Testis (tissue), 2 donors: ENCODE measurements at regions not wholly inside any gene's neighbourhood (a gene's known extent, or its start where the extent isn't known, plus 50 kb on each side); places are given as distances from the start of the nearest gene placed in this dataset.

Source experiments
- DNase-seq: peaks from one replicate; pipeline ENCODE4 v3.0.0-alpha.2; 2019
- H3K27ac ChIP-seq, 2 donors: fragments of 200-600 bp; sonication (generic); one replicate each; pipeline ENCODE4 v1.5.1; 2019
- H3K27me3 ChIP-seq: fragments of 200-600 bp; sonication (generic); one replicate; pipeline ENCODE4 v1.5.1; 2019
- H3K36me3 ChIP-seq: fragments of 200-600 bp; sonication (generic); one replicate; pipeline ENCODE4 v1.5.1; 2017; ENCODE audit warnings: low read depth; ENCODE audit errors: missing control alignments
- H3K4me1 ChIP-seq: fragments of 200-600 bp; sonication (generic); one replicate; pipeline ENCODE4 v1.5.1; 2019
- H3K4me3 ChIP-seq, 2 donors: fragments of 200-600 bp; sonication (generic); one replicate each; pipeline ENCODE4 v1.5.1; 2017 to 2019
- H3K9me3 ChIP-seq: fragments of 200-600 bp; sonication (generic); one replicate; pipeline ENCODE4 v1.5.1; 2017
- POLR2A ChIP-seq: fragments of 450-650 bp; IDR thresholded peaks from one replicate; pipeline ENCODE4 v1.6.1; 2017; ENCODE audit warnings: antibody characterized with exemption, mild to moderate bottlenecking, moderate library complexity
- WGBS, 2 donors: methylation state at CpG; one replicate each; pipeline ENCODE4 v1.1.5; 2018; 5-methylcytosine and 5-hydroxymethylcytosine counted together
- intact Hi-C: fragments of 100-400 bp; cut with DNase I; formaldehyde crosslinking; loops from one replicate; pipeline ENCODE4 v1.15.1; 2023; ENCODE audit warnings: low total_unique reads
- TF ChIP-seq, protein P1 (sequence below), 3 experiments: fragments of 450-650 bp in 2 of 3; fragments of 200-600 bp in 1 of 3; sonication (generic) in 1 of 3; IDR thresholded peaks; one replicate each; pipeline ENCODE4 v1.5.1; 2016 to 2019; ENCODE audit warnings: antibody characterized with exemption in 3 of 3, mild to moderate bottlenecking in 2 of 3, moderate library complexity in 1 of 3

DNA sequence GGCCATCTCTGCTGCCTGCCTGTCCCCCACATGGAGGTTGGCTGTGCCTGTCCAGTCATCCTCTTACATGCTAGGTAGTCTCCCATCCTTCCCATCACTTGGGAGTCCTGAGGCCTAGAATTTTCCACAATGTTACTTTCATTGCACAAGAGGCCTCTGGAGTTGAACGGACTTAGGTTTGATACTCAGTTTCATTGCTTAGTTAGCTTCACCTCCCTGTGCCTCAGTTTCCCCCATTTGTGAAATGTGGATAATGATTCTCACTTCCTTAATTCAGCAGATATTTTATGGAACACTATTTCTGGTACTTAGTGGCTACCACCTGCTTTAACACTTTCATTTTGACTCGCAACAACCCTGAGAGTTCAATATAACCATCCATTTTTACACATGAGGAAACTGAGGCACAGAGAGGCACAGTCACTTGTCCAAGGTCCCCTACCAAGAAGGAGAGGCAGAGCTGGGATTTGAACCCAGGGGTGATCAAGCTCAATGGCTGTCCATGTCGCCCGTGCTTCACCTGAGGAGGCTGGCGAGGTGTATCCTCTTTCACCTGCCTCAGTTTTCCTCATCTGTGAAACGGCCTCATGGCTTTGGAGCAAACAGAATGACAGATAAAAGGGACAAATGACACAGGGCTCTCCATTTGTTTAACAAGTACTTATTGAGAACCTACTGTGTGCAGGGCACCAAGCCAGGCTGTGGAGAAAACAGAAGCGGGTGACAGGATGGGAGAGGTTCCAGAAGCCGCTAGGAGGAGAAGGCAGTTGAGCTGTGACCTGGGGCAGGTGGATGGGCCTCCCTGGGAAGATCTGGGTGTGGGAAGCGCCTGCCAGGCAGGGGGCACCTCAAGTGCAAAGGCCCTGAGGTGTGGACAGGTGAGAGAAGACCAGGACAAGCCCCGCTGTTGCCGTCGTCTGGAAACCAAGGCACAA, 154.3 kb upstream of the PTPN1 start:
- WGBS, 2 donors, result 76 to 78% methylated on average over 12 of the region's 12 CpGs
- H3K27ac ChIP-seq, result no peak overlapping the region
- no peak for TF ChIP-seq POLR2A
- TF ChIP-seq, protein P1, sequence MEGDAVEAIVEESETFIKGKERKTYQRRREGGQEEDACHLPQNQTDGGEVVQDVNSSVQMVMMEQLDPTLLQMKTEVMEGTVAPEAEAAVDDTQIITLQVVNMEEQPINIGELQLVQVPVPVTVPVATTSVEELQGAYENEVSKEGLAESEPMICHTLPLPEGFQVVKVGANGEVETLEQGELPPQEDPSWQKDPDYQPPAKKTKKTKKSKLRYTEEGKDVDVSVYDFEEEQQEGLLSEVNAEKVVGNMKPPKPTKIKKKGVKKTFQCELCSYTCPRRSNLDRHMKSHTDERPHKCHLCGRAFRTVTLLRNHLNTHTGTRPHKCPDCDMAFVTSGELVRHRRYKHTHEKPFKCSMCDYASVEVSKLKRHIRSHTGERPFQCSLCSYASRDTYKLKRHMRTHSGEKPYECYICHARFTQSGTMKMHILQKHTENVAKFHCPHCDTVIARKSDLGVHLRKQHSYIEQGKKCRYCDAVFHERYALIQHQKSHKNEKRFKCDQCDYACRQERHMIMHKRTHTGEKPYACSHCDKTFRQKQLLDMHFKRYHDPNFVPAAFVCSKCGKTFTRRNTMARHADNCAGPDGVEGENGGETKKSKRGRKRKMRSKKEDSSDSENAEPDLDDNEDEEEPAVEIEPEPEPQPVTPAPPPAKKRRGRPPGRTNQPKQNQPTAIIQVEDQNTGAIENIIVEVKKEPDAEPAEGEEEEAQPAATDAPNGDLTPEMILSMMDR (IDR thresholded peaks at IDR 0.05), result no peak

DNA sequence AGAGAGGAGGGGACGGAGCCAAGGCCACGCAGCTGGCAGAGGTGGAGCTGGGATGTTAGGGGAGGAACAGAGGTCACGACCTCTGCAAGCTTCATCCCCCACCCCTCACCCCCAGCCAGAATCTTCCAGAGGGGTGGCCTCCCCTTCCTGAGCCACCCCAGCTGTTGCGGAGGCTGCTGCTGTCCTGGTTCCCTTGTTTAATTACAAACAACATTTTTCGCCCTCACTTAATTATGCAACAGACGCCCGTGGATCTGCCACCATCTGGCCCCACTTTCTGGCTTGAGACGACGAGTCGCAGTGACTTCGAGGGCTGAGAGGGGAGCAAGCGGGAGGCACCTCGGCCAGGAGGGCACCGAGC, 153.7 kb upstream of the PTPN1 start:
- no peak for DNase-seq
- Histone ChIP-seq H3K36me3 (no peaks in the 10 kb centered on the region), H3K9me3 (no peaks in the 10 kb centered on the region), H3K27me3 (no peaks in the 10 kb centered on the region), H3K27ac (no peak overlapping the region), H3K4me3 (no peak overlapping the region), H3K4me1 (no peaks in the 10 kb centered on the region)
- TF ChIP-seq, protein P1 (IDR thresholded peaks at IDR 0.05), result no peak
- no peak for TF ChIP-seq POLR2A
- 67 to 76% methylated on average over 8 to 14 of the region's 14 CpGs for WGBS, 2 donors
- intact Hi-C loops, result no loop called here

More for the DNA sequence above, 154.3 kb upstream of the PTPN1 start:
- no peaks in the 10 kb centered on the region for H3K27me3 ChIP-seq
- intact Hi-C loops, result no loop called here
- no peak overlapping the region for H3K4me3 ChIP-seq
- no peak for DNase-seq
- H3K36me3 ChIP-seq, result no peaks in the 10 kb centered on the region
- H3K9me3 ChIP-seq, result no peaks in the 10 kb centered on the region
- no peaks in the 10 kb centered on the region for H3K4me1 ChIP-seq

DNA sequence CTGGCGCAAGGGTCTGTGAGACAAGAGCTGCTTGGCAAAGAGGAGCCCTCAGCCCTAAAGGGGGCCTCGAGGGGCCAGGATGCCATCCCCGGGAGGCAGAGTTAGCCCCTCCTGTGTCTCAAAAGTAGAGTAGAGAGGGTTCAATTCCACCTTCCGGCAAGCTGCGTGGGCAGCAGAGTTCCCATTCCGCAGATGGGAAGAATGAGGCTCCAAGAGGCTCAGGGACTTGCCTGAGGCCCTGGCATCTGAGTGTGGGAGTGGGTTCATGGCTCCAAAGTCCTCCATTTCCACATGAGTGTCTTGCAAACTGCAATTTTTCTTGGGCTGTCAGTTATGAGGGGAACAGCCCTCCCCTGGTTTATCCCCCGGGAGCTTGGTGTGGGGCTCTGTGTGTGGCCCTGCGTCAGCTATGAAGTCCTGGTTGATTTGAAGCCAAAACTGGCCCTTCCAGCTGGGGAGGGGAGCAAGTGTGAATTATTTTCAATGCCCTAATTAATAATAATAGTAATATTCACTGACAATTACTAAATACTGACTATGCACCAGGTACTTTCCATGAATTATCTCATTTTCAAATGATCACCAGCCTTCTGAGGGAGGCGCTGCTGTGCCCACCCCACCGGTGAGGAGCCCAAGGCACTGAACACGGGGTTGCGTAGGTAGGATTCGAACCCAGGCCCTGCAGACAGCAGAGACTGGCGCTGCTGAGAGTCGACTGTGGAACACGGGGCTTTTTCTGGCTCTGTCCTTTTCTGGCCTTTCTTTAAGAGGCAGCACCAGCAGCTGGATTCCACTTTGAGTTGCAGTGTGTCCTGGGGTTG, 153.0 kb upstream of the PTPN1 start:
- no peaks in the 10 kb centered on the region for H3K4me1 ChIP-seq
- no peak overlapping the region for H3K27ac ChIP-seq
- no peaks in the 10 kb centered on the region for H3K27me3 ChIP-seq
- H3K4me3 ChIP-seq, result no peak overlapping the region
- DNase-seq, result no peak
- H3K9me3 ChIP-seq, result no peaks in the 10 kb centered on the region
- TF ChIP-seq POLR2A, result no peak
- TF ChIP-seq, protein P1 (IDR thresholded peaks at IDR 0.05), result no peak
- intact Hi-C loops, result no loop called here
- no peaks in the 10 kb centered on the region for H3K36me3 ChIP-seq
- 82 to 86% methylated on average over 16 of the region's 16 CpGs for WGBS, 2 donors

DNA sequence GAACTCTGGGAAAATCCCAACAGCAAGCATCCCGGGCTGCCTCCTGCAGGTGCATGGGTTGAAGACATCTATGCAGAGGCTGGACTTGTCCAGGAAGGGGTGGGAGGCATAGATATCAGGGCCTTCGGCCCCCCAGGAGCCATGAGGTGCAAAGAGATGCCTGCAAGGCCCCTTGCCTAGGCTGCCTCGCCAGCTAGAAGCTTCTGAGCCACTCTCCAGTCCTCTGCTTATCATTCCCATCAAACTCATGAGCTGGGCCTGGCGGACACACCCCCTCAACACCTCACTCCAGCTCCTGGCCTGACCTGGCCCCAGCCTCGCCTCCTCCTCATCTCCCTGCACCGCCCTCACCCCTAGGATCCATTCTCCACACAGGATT, 152.4 kb upstream of the PTPN1 start:
- no peak for DNase-seq
- no peak for TF ChIP-seq POLR2A
- TF ChIP-seq, protein P1 (IDR thresholded peaks at IDR 0.05), result no peak
- no peaks in the 10 kb centered on the region for H3K4me1 ChIP-seq
- no peaks in the 10 kb centered on the region for H3K36me3 ChIP-seq
- no peak overlapping the region for H3K27ac ChIP-seq
- 79 to 80% methylated on average over 5 to 6 of the region's 6 CpGs for WGBS, 2 donors
- H3K4me3 ChIP-seq, result no peak overlapping the region
- intact Hi-C loops, result no loop called here
- H3K9me3 ChIP-seq, result no peaks in the 10 kb centered on the region
- no peaks in the 10 kb centered on the region for H3K27me3 ChIP-seq
